ENCODE measurements at regions not wholly inside any gene's neighbourhood (a gene's known extent, or its start where the extent isn't known, plus 50 kb on each side); places are given as distances from the start of the nearest gene placed in this dataset.
"Not testable (repeated sequence)": the region's sequence is repeated elsewhere in the genome, so short reads cannot be mapped to it uniquely, and the experiment has no call there.

GRCh38 chr3:66836363-66837152 is 161.5 kb upstream of the KBTBD8 start:
- H3K4me1 ChIP-seq (replicated peaks in 1 of 2): no peaks in the 10 kb centered on the region
- no peaks in the 10 kb centered on the region for H3K9me3 ChIP-seq (replicated peaks in 1 of 3)
- no peak overlapping the region for H3K27ac ChIP-seq
- WGBS, 4 donors: 71 to 82% (median 76%) methylated on average over 5 of the region's 5 CpGs
- TF ChIP-seq POLR2A (IDR thresholded peaks at IDR 0.05) (no peak), CTCF (IDR thresholded peaks at IDR 0.05) (peak in 3 of 6 experiments; percentile 21 to 37 (median 30))
- DNase-seq: no peak
- no peaks in the 10 kb centered on the region for H3K36me3 ChIP-seq (replicated peaks in 1 of 2)
- no peak overlapping the region for H3K4me3 ChIP-seq
- intact Hi-C loops (cut with DNase I): no loop called here
- H3K27me3 ChIP-seq: no peaks in the 10 kb centered on the region

GRCh38 chr3:66838704-66839103 is 159.4 kb upstream of the KBTBD8 start:
- 89 to 97% (median 91%) methylated on average over 8 of the region's 8 CpGs for WGBS, 4 donors
- DNase-seq: no peak
- intact Hi-C loops (cut with DNase I): no loop called here
- no peaks in the 10 kb centered on the region for H3K4me1 ChIP-seq (replicated peaks in 1 of 2)
- H3K9me3 ChIP-seq (replicated peaks in 1 of 3): no peaks in the 10 kb centered on the region
- TF ChIP-seq CTCF (IDR thresholded peaks at IDR 0.05) (no peak), POLR2A (IDR thresholded peaks at IDR 0.05) (no peak)
- no peak overlapping the region for H3K27ac ChIP-seq
- H3K27me3 ChIP-seq: no peaks in the 10 kb centered on the region
- H3K4me3 ChIP-seq: no peak overlapping the region
- H3K36me3 ChIP-seq (replicated peaks in 1 of 2): no peaks in the 10 kb centered on the region

GRCh38 chr3:66839508-66839907 is 158.6 kb upstream of the KBTBD8 start:
- Histone ChIP-seq H3K9me3 (replicated peaks in 1 of 3) (no peaks in the 10 kb centered on the region), H3K4me3 (no peak overlapping the region), H3K4me1 (replicated peaks in 1 of 2) (no peaks in the 10 kb centered on the region), H3K36me3 (replicated peaks in 1 of 2) (no peaks in the 10 kb centered on the region), H3K27ac (no peak overlapping the region), H3K27me3 (no peaks in the 10 kb centered on the region)
- WGBS, 4 donors: 84 to 93% (median 89%) methylated on average over 6 of the region's 6 CpGs
- intact Hi-C loops (cut with DNase I): no loop called here
- TF ChIP-seq POLR2A (IDR thresholded peaks at IDR 0.05) (no peak), CTCF (IDR thresholded peaks at IDR 0.05) (no peak)
- no peak for DNase-seq

- 85 to 93% (median 88%) methylated on average over 17 to 18 of the region's 18 CpGs for WGBS, 4 donors
- H3K9me3 ChIP-seq (replicated peaks in 1 of 3); intact Hi-C loops (cut with DNase I); H3K4me1 ChIP-seq (replicated peaks in 1 of 2); H3K36me3 ChIP-seq (replicated peaks in 1 of 2); DNase-seq; H3K27ac ChIP-seq; H3K27me3 ChIP-seq; H3K4me3 ChIP-seq: not testable (repeated sequence)
Observed at GRCh38 chr3:66842761-66843464, 155.2 kb upstream of the KBTBD8 start.

All from adrenal gland (tissue), 9 donors.